Activated CD8-positive, alpha-beta memory T cell treated with anti-CD3 and anti-CD28 coated beads, Interleukin-2, amount 10 ng/mL, durations not matched to agents 7 days and 5 days (primary cell): ENCODE measurements at regions not wholly inside any gene's neighbourhood (a gene's known extent, or its start where the extent isn't known, plus 50 kb on each side); places are given as distances from the start of the nearest gene placed in this dataset.
"Not testable (repeated sequence)": the region's sequence is repeated elsewhere in the genome, so short reads cannot be mapped to it uniquely, and the experiment has no call there.

ENCODE experiments used
- ATAC-seq: fragments of 150-1000 bp; cut with Tn5 transposase; one replicate; pipeline ENCODE4 v1.10.0; 2021; ENCODE audit warnings: moderate library complexity
- CTCF ChIA-PET: fragments of 350-600 bp; sonication (Branson Sonifier 250); formaldehyde crosslinking; loops from one replicate; lab custom pipeline; 2021; ENCODE audit warnings: antibody characterized with exemption; lab: Charles Lee
- DNase-seq: peaks from one replicate; pipeline ENCODE4 v3.0.0-alpha.2; 2020
- H3K27ac Mint-ChIP-seq: one replicate; pipeline ENCODE4 v1.8.0; 2021; ENCODE audit warnings: mild to moderate bottlenecking, mixed read lengths
- H3K27me3 Mint-ChIP-seq: one replicate; pipeline ENCODE4 v1.8.0; 2021; ENCODE audit warnings: mixed read lengths
- H3K36me3 Mint-ChIP-seq: one replicate; pipeline ENCODE4 v1.8.0; 2021; ENCODE audit warnings: mild to moderate bottlenecking, mixed read lengths
- H3K4me1 Mint-ChIP-seq: one replicate; pipeline ENCODE4 v1.8.0; 2021; ENCODE audit warnings: mixed read lengths
- H3K4me3 Mint-ChIP-seq: one replicate; pipeline ENCODE4 v1.8.0; 2021; ENCODE audit warnings: mild to moderate bottlenecking, moderate library complexity, mixed read lengths
- H3K9me3 Mint-ChIP-seq: one replicate; pipeline ENCODE4 v1.8.0; 2022; ENCODE audit warnings: low read depth, mixed read lengths

DNA sequence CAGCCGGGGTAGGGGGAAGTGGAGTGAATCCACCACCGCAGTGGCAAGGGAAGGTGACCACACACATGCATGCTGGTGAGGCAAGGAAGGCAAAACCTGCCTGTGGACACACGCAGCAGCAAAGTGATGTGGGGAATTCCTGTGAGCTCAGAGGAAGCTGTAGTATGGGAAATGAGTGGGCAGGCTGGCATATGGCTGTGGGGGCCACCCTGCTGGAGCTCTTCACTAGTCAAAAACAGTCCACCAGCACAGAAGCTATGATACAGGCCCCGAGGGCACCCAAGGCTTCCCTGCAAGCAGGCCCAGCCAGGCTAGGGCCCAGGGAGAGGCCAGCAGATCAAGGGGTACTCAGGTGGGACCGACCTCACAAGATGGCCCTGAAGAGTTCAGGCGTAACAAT, 239.1 kb downstream of the CHM start:
- no peaks in the 10 kb centered on the region for H3K4me1 Mint-ChIP-seq
- CTCF ChIA-PET: no interaction called here
- H3K9me3 Mint-ChIP-seq: peaks cover 8% of the 10 kb centered on the region
- ATAC-seq: no peak
- no peak for DNase-seq
- H3K27me3 Mint-ChIP-seq: no peaks in the 10 kb centered on the region
- peaks cover 2% of the 10 kb centered on the region for H3K36me3 Mint-ChIP-seq
- no peak overlapping the region for H3K27ac Mint-ChIP-seq
- no peak overlapping the region for H3K4me3 Mint-ChIP-seq

DNA sequence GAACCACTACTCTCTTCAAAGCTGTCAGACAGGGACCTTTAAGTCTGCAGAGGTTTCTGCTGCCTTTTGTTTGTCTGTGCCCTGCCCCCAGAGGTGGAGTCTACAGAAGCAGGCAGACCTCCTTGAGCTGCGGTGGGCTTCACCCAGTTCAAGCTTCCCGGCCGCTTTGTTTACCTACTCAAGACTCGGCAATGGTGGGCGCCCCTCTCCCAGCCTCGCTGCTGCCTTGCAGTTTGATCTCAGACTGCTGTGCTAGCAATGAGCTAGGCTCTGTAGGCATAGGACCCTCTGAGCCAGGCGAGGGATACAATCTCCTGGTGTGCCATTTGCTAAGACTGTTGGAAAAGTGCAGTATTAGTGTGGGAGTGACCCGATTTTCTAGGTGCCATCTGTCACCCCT, 275.0 kb downstream of the CHM start:
- H3K36me3 Mint-ChIP-seq, DNase-seq, H3K4me3 Mint-ChIP-seq, H3K9me3 Mint-ChIP-seq, CTCF ChIA-PET, ATAC-seq, H3K27me3 Mint-ChIP-seq, H3K4me1 Mint-ChIP-seq, H3K27ac Mint-ChIP-seq: not testable (repeated sequence)

DNA sequence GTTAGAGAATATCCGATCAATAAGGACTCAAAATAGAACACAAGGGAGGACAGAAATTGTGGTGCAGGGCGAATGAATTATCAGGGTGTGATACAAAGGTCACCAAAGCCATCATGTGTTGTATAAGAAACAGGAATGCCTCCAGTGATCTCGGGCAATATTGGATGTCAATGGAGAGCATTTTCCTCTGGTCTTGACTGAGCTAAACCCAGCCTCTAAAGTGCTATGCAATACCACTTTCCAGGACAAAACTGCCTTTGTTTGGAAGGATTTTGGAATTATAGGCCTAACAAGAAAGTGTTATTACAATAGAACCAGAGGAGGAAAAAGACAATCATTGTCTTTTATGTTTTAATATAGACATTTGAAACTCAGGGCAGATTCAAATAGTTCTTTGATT, 281.7 kb downstream of the CHM start:
- Mint-ChIP-seq H3K27ac (no peak overlapping the region), H3K4me1 (no peaks in the 10 kb centered on the region), H3K9me3 (peaks cover 5% of the 10 kb centered on the region), H3K36me3 (no peaks in the 10 kb centered on the region), H3K4me3 (no peak overlapping the region), H3K27me3 (no peaks in the 10 kb centered on the region)
- DNase-seq (no peak), ATAC-seq (no peak)
- CTCF ChIA-PET: no interaction called here

DNA sequence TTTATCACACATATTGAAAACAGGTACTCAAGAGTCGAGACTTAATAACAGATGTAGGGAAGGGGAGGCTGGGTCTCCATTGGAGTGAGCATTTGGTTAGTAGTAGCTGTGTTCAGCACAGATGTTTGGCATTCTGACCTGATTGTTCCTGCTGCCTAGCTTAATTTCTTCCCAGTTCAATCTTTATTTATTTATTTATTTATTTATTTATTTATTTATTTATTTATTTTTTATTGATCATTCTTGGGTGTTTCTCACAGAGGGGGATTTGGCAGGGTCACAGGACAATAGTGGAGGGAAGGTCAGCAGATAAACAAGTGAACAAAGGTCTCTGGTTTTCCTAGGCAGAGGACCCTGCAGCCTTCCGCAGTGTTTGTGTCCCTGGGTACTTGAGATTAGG, 324.3 kb downstream of the CHM start:
- H3K4me3 Mint-ChIP-seq, H3K27me3 Mint-ChIP-seq, H3K27ac Mint-ChIP-seq, CTCF ChIA-PET, ATAC-seq, H3K4me1 Mint-ChIP-seq, DNase-seq, H3K9me3 Mint-ChIP-seq, H3K36me3 Mint-ChIP-seq: not testable (repeated sequence)

- DNase-seq, CTCF ChIA-PET: not testable (repeated sequence)
Observed at GRCh38 chrX:85703233-85703632, 323.8 kb upstream of the POF1B start.

GRCh38 chrX:85698921-85699320, 319.5 kb upstream of the POF1B start:
- Mint-ChIP-seq H3K9me3 (no peaks in the 10 kb centered on the region), H3K4me3 (no peak overlapping the region), H3K36me3 (no peaks in the 10 kb centered on the region), H3K27me3 (no peaks in the 10 kb centered on the region), H3K27ac (no peak overlapping the region), H3K4me1 (no peaks in the 10 kb centered on the region)
- CTCF ChIA-PET: no interaction called here
- no peak for ATAC-seq
- no peak for DNase-seq

More at GRCh38 chrX:85703233-85703632, 323.8 kb upstream of the POF1B start:
- H3K4me1 Mint-ChIP-seq, H3K27ac Mint-ChIP-seq, ATAC-seq, H3K27me3 Mint-ChIP-seq, H3K9me3 Mint-ChIP-seq, H3K36me3 Mint-ChIP-seq, H3K4me3 Mint-ChIP-seq: not testable (repeated sequence)

DNA sequence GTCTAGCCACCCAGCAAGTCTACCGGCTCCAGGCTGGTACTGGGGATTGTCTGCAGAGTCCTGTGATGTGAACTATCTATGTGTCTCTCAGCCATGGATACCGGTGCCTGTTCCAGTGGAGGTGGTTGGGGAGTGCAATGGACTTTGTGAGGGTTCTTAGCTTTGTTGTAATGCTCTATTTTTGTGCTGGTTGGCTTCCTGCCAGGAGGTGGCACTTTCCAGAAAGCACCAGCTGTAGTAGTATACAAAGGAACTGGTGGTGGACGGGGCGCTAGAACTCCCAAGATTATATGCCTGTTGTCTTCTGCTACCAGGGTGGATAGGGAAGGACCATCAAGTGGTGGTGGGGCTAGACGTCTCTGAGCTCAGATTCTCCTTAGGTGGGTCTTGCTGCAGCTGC, 306.4 kb upstream of the POF1B start:
- Mint-ChIP-seq H3K4me1 (no peaks in the 10 kb centered on the region), H3K27ac (no peak overlapping the region), H3K36me3 (no peaks in the 10 kb centered on the region), H3K9me3 (peaks cover 2% of the 10 kb centered on the region), H3K4me3 (no peak overlapping the region), H3K27me3 (no peaks in the 10 kb centered on the region)
- DNase-seq: no peak
- CTCF ChIA-PET: no interaction called here
- no peak for ATAC-seq

DNA sequence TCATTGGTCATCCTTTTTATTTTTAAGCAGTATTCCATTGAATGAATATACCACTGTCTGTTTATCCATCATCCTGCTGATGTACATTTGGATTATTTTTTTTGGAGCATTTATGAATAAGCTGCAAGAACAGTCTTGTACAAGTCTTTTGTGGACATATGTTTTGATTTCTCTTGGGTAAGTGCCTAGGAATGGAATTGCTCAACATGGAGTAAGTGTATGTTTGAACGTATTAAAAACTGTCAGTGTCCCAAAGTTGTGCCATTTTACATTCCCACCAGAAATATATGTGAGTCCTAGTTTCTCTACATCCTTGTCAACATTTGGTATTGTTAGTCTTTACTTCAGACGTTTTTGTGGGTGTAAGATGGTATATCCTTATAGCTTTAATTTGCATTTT, 287.0 kb upstream of the POF1B start:
- DNase-seq: no peak
- Mint-ChIP-seq H3K27ac (no peak overlapping the region), H3K4me3 (no peak overlapping the region), H3K27me3 (no peaks in the 10 kb centered on the region), H3K36me3 (no peaks in the 10 kb centered on the region), H3K4me1 (no peaks in the 10 kb centered on the region), H3K9me3 (no peaks in the 10 kb centered on the region)
- ATAC-seq: no peak
- CTCF ChIA-PET: no interaction called here

DNA sequence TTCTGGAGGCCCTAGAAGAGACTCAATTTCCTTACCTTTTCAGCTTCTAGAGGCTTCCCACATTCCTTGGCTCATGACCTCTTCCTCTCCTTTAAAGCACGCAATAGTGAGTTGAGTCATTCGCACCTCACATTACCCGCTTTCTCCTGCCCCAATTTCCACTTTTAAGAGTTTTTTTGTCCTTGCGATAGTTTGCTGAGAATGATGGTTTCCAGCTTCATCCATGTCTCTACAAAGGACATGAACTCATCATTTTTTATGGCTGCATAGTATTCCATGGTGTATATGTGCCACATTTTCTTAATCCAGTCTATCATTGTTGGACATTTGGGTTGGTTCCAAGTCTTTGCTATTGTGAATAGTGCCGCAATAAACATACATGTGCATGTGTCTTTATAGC, 284.5 kb upstream of the POF1B start:
- H3K36me3 Mint-ChIP-seq, H3K9me3 Mint-ChIP-seq, ATAC-seq, H3K27ac Mint-ChIP-seq, DNase-seq, H3K27me3 Mint-ChIP-seq, CTCF ChIA-PET, H3K4me3 Mint-ChIP-seq, H3K4me1 Mint-ChIP-seq: not testable (repeated sequence)

- Mint-ChIP-seq H3K27ac (no peak overlapping the region), H3K27me3 (no peaks in the 10 kb centered on the region), H3K36me3 (no peaks in the 10 kb centered on the region), H3K4me3 (no peak overlapping the region), H3K9me3 (no peaks in the 10 kb centered on the region), H3K4me1 (no peaks in the 10 kb centered on the region)
- CTCF ChIA-PET: no interaction called here
- no peak for DNase-seq
- ATAC-seq: no peak
Observed at GRCh38 chrX:85630901-85631300, 251.4 kb upstream of the POF1B start.

- Mint-ChIP-seq H3K4me3 (no peak overlapping the region), H3K27me3 (no peaks in the 10 kb centered on the region), H3K9me3 (no peaks in the 10 kb centered on the region), H3K36me3 (no peaks in the 10 kb centered on the region), H3K4me1 (no peaks in the 10 kb centered on the region), H3K27ac (no peak overlapping the region)
- CTCF ChIA-PET: no interaction called here
- DNase-seq: no peak
- no peak for ATAC-seq
Observed at GRCh38 chrX:85627363-85627762, 247.9 kb upstream of the POF1B start.

GRCh38 chrX:85622635-85623034, 243.2 kb upstream of the POF1B start:
- Mint-ChIP-seq H3K4me3 (no peak overlapping the region), H3K27ac (no peak overlapping the region), H3K4me1 (no peaks in the 10 kb centered on the region), H3K27me3 (no peaks in the 10 kb centered on the region), H3K9me3 (no peaks in the 10 kb centered on the region), H3K36me3 (no peaks in the 10 kb centered on the region)
- ATAC-seq (no peak), DNase-seq (no peak)
- CTCF ChIA-PET: no interaction called here

GRCh38 chrX:85620466-85620865, 241.0 kb upstream of the POF1B start:
- CTCF ChIA-PET: no interaction called here
- no peak overlapping the region for H3K4me3 Mint-ChIP-seq
- no peak overlapping the region for H3K27ac Mint-ChIP-seq
- H3K27me3 Mint-ChIP-seq: no peaks in the 10 kb centered on the region
- no peaks in the 10 kb centered on the region for H3K36me3 Mint-ChIP-seq
- no peak for ATAC-seq
- H3K4me1 Mint-ChIP-seq: no peaks in the 10 kb centered on the region
- no peaks in the 10 kb centered on the region for H3K9me3 Mint-ChIP-seq
- no peak for DNase-seq

- DNase-seq (no peak), ATAC-seq (no peak)
- H3K9me3 Mint-ChIP-seq: no peaks in the 10 kb centered on the region
- H3K27ac Mint-ChIP-seq: no peak overlapping the region
- H3K27me3 Mint-ChIP-seq: no peaks in the 10 kb centered on the region
- H3K4me1 Mint-ChIP-seq: no peaks in the 10 kb centered on the region
- H3K36me3 Mint-ChIP-seq: no peaks in the 10 kb centered on the region
- CTCF ChIA-PET: no interaction called here
- no peak overlapping the region for H3K4me3 Mint-ChIP-seq
Observed at GRCh38 chrX:85619962-85620361, 240.5 kb upstream of the POF1B start.

DNA sequence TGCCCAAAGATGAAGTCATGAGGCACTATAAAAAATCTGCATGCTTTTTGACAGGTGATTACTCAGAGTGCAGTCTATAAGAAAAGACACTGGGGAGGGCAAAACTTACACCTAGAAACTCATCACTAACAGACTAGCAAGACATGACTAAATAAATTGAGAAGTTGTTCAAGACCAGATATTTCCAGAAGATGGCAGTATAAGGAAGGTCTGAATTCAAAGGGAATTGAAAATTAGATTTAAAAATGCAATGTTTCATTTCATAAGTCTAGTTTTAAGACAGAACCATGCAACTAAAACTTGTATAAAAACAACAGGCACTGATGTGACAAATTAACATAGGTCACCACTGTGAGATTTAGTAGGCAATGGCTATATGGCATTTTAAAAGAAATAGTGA, 232.5 kb upstream of the POF1B start:
- Mint-ChIP-seq H3K27ac (no peak overlapping the region), H3K4me3 (no peak overlapping the region), H3K27me3 (no peaks in the 10 kb centered on the region), H3K36me3 (no peaks in the 10 kb centered on the region), H3K9me3 (no peaks in the 10 kb centered on the region), H3K4me1 (no peaks in the 10 kb centered on the region)
- CTCF ChIA-PET: no interaction called here
- DNase-seq (no peak), ATAC-seq (no peak)
